Astrocyte of the spinal cord (primary cell): ENCODE measurements at regions not wholly inside any gene's neighbourhood (a gene's known extent, or its start where the extent isn't known, plus 50 kb on each side); places are given as distances from the start of the nearest gene placed in this dataset.
A peak's percentile ranks its signal among the peaks of the same experiment; 100 is the strongest.

ENCODE experiments used
- DNase-seq: peaks from one replicate; pipeline ENCODE4 v3.0.0; 2011; ENCODE audit warnings: low read depth, low spot score
- H3K4me3 ChIP-seq: 2 replicates; pipeline ENCODE4 v1.5.1; 2011; ENCODE audit warnings: low read depth, mild to moderate bottlenecking, low read length, moderate library complexity
- CTCF ChIP-seq: IDR thresholded peaks from 2 replicates; pipeline ENCODE4 v1.5.1; 2012; ENCODE audit warnings: low read depth, mild to moderate bottlenecking, low read length, inconsistent platforms
- in situ Hi-C: cut with HindIII; loops from 2 replicates; pipeline ENCODE4 v1.10.0; 2017; ENCODE audit warnings: low sequenced_read_pairs

GRCh38 chr3:88225326-88226008 lies 75.7 kb downstream of the C3orf38 start:
- in situ Hi-C loops = no loop called here
- H3K4me3 ChIP-seq = no peak overlapping the region
- no peak for TF ChIP-seq CTCF
- no peak for DNase-seq

- no peak overlapping the region for H3K4me3 ChIP-seq
- in situ Hi-C loops = no loop called here
- DNase-seq = no peak
- TF ChIP-seq CTCF = no peak
These were observed 77.2 kb downstream of the C3orf38 start for GRCh38 chr3:88226910-88227309.

- in situ Hi-C loops = no loop called here
- no peak overlapping the region for H3K4me3 ChIP-seq
- no peak for TF ChIP-seq CTCF
- DNase-seq = no peak
These were observed 80.9 kb downstream of the C3orf38 start for GRCh38 chr3:88230638-88231037.

- DNase-seq = peak; percentile 10
- no peak overlapping the region for H3K4me3 ChIP-seq
- TF ChIP-seq CTCF = no peak
- in situ Hi-C loops = no loop called here
These were observed 81.4 kb downstream of the C3orf38 start for GRCh38 chr3:88231207-88231606.

- in situ Hi-C loops = no loop called here
- DNase-seq = no peak
- no peak for TF ChIP-seq CTCF
- H3K4me3 ChIP-seq = no peak overlapping the region
These were observed 81.9 kb downstream of the C3orf38 start for GRCh38 chr3:88231632-88232031.

- no peak for TF ChIP-seq CTCF
- H3K4me3 ChIP-seq = no peak overlapping the region
- in situ Hi-C loops = no loop called here
- DNase-seq = peak; percentile 37
These were observed 85.3 kb downstream of the C3orf38 start for GRCh38 chr3:88235102-88235501.
